GM12891 (cell line): ENCODE measurements at regions not wholly inside any gene's neighbourhood (a gene's known extent, or its start where the extent isn't known, plus 50 kb on each side); places are given as distances from the start of the nearest gene placed in this dataset.

Experiments
- POLR2A ChIP-seq: IDR thresholded peaks from 2 replicates; pipeline ENCODE4 v1.6.1; 2011; ENCODE audit warnings: low read depth, low read length, control low read depth
- POLR2AphosphoS5 ChIP-seq: IDR thresholded peaks from 2 replicates; pipeline ENCODE4 v1.6.1; 2011; ENCODE audit warnings: low read depth, low read length, control low read depth
- TAF1 ChIP-seq: IDR thresholded peaks from 2 replicates; pipeline ENCODE4 v1.6.1; 2011; ENCODE audit warnings: low read depth, low read length, control low read depth

DNA sequence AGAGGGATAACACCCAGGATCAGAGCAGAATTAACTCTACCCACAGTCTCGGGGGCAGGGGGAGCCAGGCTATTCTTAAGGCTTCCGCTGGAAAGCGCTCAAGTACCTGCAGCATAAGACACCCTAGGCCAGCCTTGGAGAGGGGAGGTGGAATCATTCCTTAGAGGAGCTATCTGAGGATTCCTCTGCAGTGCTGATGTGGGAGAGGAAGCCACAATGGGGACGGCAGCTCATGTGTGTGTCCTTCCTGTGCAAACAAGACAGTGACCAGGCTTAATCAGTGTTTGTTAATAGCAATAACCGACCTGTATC is 382.2 kb upstream of the CADM1 start:
- TF ChIP-seq TAF1: no peak
- TF ChIP-seq POLR2A: no peak
- no peak for TF ChIP-seq POLR2AphosphoS5
